ENCODE measurements at regions not wholly inside any gene's neighbourhood (a gene's known extent, or its start where the extent isn't known, plus 50 kb on each side); places are given as distances from the start of the nearest gene placed in this dataset.

DNA sequence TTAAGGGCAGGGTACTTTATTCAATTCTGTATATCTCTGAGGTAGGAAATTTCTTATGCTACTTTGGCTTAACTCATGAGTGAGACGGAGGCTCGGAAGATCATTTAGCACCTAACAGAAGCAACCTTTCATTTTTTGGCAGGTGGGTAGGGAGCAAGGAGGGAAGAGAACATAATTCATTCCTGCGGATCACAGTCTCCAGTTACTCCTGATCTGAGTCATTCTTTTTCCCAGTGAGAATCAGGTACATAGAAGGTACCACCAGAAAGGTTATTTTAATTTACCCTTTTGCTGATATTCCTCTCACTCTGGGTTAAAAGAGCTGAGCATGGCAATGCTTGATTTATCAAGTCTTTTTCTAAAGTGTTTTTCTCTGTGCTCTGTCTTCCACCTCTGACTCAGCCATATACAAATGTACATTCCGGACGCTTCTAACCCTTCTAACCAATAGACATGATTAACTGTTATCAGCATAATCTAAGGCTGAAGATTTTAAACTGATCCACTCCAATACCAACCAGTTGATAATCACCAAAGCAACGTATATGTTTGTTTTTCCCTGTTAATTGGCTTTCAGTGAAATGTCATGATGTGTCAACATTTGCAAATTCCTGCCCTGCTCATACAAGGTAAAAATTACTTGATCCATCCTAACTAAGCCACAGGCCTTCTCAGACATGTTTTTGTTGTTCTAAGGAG, 271.7 kb downstream of the DUSP10 start:
- FAIRE-seq (no peak), DNase-seq (ENCODE audit: low read depth, low spot score) (no peak)
- BruUV-seq (replicated peaks), result no TSS peak
- intact Hi-C loops (cut with micrococcal nuclease), result loop anchor here (10.0 kb wide), 1 partner anchor 525 kb away; no protein-coding TSS in a partner anchor
- ChIA-PET CTCF (no interaction called here), POLR2A (no interaction called here)
- TF ChIP-seq JUN (IDR thresholded peaks at IDR 0.05; ENCODE audit: borderline replicate concordance, insufficient read depth, insufficient read length, low read depth), result no peak
- H2AFZ ChIP-seq (ENCODE audit: low read depth, low read length), result no peak overlapping the region
- peaks cover 0 to 7% of the 10 kb centered on the region in 2 experiments for H3K27me3 ChIP-seq (ENCODE audit: control insufficient read depth in 2 of 2, insufficient read depth in 2 of 2, low read length in 2 of 2)
- H4K20me1 ChIP-seq (replicated peaks; ENCODE audit: control insufficient read depth, extremely low read depth, insufficient read depth, low read length), result no peaks in the 10 kb centered on the region
- H3K36me3 ChIP-seq (ENCODE audit: control insufficient read depth in 2 of 2, extremely low read depth in 1 of 2, insufficient read depth in 2 of 2, low read length in 2 of 2), result no peaks in the 10 kb centered on the region
- no peak overlapping the region for H3K9ac ChIP-seq (replicated peaks; ENCODE audit: extremely low read depth, insufficient read depth, low read length)
- no peaks in the 10 kb centered on the region for H3K79me2 ChIP-seq (ENCODE audit: control insufficient read depth, insufficient read depth, low read length)
- no peak overlapping the region for H3K4me3 ChIP-seq (replicated peaks in 1 of 3; ENCODE audit: insufficient read depth in 1 of 3, low read depth in 1 of 3, low read length in 3 of 3)
- H3K9me1 ChIP-seq (replicated peaks; ENCODE audit: control insufficient read depth, extremely low read depth, insufficient read depth, low read length), result no peaks in the 10 kb centered on the region
- no peaks in the 10 kb centered on the region for H3K9me3 ChIP-seq (replicated peaks; ENCODE audit: control insufficient read depth, insufficient read depth, low read length)
- dilution Hi-C loops (cut with MboI; ENCODE audit: extremely low pct_ligation_motif_present, low sequenced_read_pairs), result no loop called here
- H3K4me1 ChIP-seq (ENCODE audit: control insufficient read depth, extremely low read depth, insufficient read depth, low read length), result no peaks in the 10 kb centered on the region
- H3K4me2 ChIP-seq (ENCODE audit: insufficient read depth, low read length), result no peak overlapping the region
- no peak overlapping the region for H3K27ac ChIP-seq (ENCODE audit: insufficient read depth, low read depth, low read length)

- H3K27ac ChIP-seq (ENCODE audit: insufficient read depth, low read depth, low read length), result no peak overlapping the region
- no peaks in the 10 kb centered on the region for H3K9me1 ChIP-seq (replicated peaks; ENCODE audit: control insufficient read depth, extremely low read depth, insufficient read depth, low read length)
- H3K4me2 ChIP-seq (ENCODE audit: insufficient read depth, low read length), result no peak overlapping the region
- FAIRE-seq (no peak), DNase-seq (ENCODE audit: low read depth, low spot score) (no peak)
- H3K4me3 ChIP-seq (replicated peaks in 1 of 3; ENCODE audit: insufficient read depth in 1 of 3, low read depth in 1 of 3, low read length in 3 of 3), result no peak overlapping the region
- no peak overlapping the region for H3K9ac ChIP-seq (replicated peaks; ENCODE audit: extremely low read depth, insufficient read depth, low read length)
- no peaks in the 10 kb centered on the region for H4K20me1 ChIP-seq (replicated peaks; ENCODE audit: control insufficient read depth, extremely low read depth, insufficient read depth, low read length)
- ChIA-PET POLR2A (no interaction called here), CTCF (no interaction called here)
- intact Hi-C loops (cut with micrococcal nuclease), result loop anchor here (10.0 kb wide), 1 partner anchor 521 kb away; no protein-coding TSS in a partner anchor
- no peaks in the 10 kb centered on the region for H3K79me2 ChIP-seq (ENCODE audit: control insufficient read depth, insufficient read depth, low read length)
- H3K36me3 ChIP-seq (ENCODE audit: control insufficient read depth in 2 of 2, extremely low read depth in 1 of 2, insufficient read depth in 2 of 2, low read length in 2 of 2), result no peaks in the 10 kb centered on the region
- H2AFZ ChIP-seq (ENCODE audit: low read depth, low read length), result no peak overlapping the region
- no peaks in the 10 kb centered on the region for H3K9me3 ChIP-seq (replicated peaks; ENCODE audit: control insufficient read depth, insufficient read depth, low read length)
- TF ChIP-seq POLR2AphosphoS5 (IDR thresholded peaks at IDR 0.05; ENCODE audit: insufficient read depth, low read depth, low read length), result no peak
- TF ChIP-seq MYC (IDR thresholded peaks at IDR 0.05; ENCODE audit: low read depth, low read length), result no peak
- TF ChIP-seq EZH2 (IDR thresholded peaks at IDR 0.05; ENCODE audit: borderline replicate concordance, low read depth, low read length, severe bottlenecking), result no peak
- no peak for TF ChIP-seq JUN (IDR thresholded peaks at IDR 0.05; ENCODE audit: borderline replicate concordance, insufficient read depth, insufficient read length, low read depth)
- TF ChIP-seq CTCF (IDR thresholded peaks at IDR 0.05; ENCODE audit: extremely low read depth in 1 of 2, insufficient read depth in 1 of 2, low read depth in 1 of 2, low read length in 2 of 2), result no peak
- TF ChIP-seq MAX (IDR thresholded peaks at IDR 0.05; ENCODE audit: insufficient read depth, insufficient read length), result no peak
- TF ChIP-seq FOS (IDR thresholded peaks at IDR 0.05; ENCODE audit: borderline replicate concordance, insufficient read depth, low read length), result no peak
- TF ChIP-seq GATA2 (IDR thresholded peaks at IDR 0.05; ENCODE audit: insufficient read depth, insufficient read length, low read depth, low read length), result no peak
- TF ChIP-seq POLR2A (IDR thresholded peaks at IDR 0.05; ENCODE audit: low read depth, low read length), result no peak
- dilution Hi-C loops (cut with MboI; ENCODE audit: extremely low pct_ligation_motif_present, low sequenced_read_pairs), result no loop called here
- no TSS peak for BruUV-seq (replicated peaks)
- H3K4me1 ChIP-seq (ENCODE audit: control insufficient read depth, extremely low read depth, insufficient read depth, low read length), result no peaks in the 10 kb centered on the region
- peaks cover 0 to 9% of the 10 kb centered on the region in 2 experiments for H3K27me3 ChIP-seq (ENCODE audit: control insufficient read depth in 2 of 2, insufficient read depth in 2 of 2, low read length in 2 of 2)
These were observed 268.5 kb downstream of the DUSP10 start for GRCh38 chr1:221473411-221473810.
